GM10248 (cell line): ENCODE measurements at regions not wholly inside any gene's neighbourhood (a gene's known extent, or its start where the extent isn't known, plus 50 kb on each side); places are given as distances from the start of the nearest gene placed in this dataset.
"Not testable (repeated sequence)": the region's sequence is repeated elsewhere in the genome, so short reads cannot be mapped to it uniquely, and the experiment has no call there.

Experiments used
- CTCF ChIA-PET: fragments of 300-600 bp; sonication (Branson Sonifier 250); formaldehyde crosslinking; extraction: SDS; loops from one replicate; lab custom pipeline; 2021; ENCODE audit warnings: antibody characterized with exemption; lab: Yijun Ruan, JAX
- POLR2A ChIA-PET: fragments of 350-650 bp; sonication (Branson Sonifier 250); formaldehyde crosslinking; extraction: SDS; loops from one replicate; lab custom pipeline; 2020; ENCODE audit warnings: antibody characterized with exemption; lab: Yijun Ruan, JAX
- DNase-seq: peaks from one replicate; pipeline ENCODE4 v3.0.0; 2012; ENCODE audit errors: extremely low spot score
- CTCF ChIP-seq: IDR thresholded peaks from 2 replicates; pipeline ENCODE4 v1.5.1; 2012; ENCODE audit warnings: mild to moderate bottlenecking, low read depth; ENCODE audit errors: extremely low read depth, missing control alignments, control extremely low read depth

- TF ChIP-seq CTCF: no peak
- no peak for DNase-seq
- ChIA-PET POLR2A (no interaction called here), CTCF (no interaction called here)
These were observed 1517.4 kb upstream of the LRRTM3 start for GRCh38 chr10:65408401-65408800.

- POLR2A ChIA-PET: no interaction called here
- no peak for DNase-seq
- CTCF ChIA-PET: no interaction called here
- no peak for TF ChIP-seq CTCF
These were observed 1512.8 kb upstream of the LRRTM3 start for GRCh38 chr10:65413001-65413400.

GRCh38 chr10:65415318-65415717, 1510.5 kb upstream of the LRRTM3 start:
- ChIA-PET POLR2A (no interaction called here), CTCF (interaction anchor here (0.8 kb wide), 1 partner anchor 19 kb away, joined by 3 read pairs; no protein-coding TSS in a partner anchor)
- no peak for TF ChIP-seq CTCF
- DNase-seq: no peak

GRCh38 chr10:65416094-65416493, 1509.7 kb upstream of the LRRTM3 start:
- no peak for TF ChIP-seq CTCF
- no peak for DNase-seq
- POLR2A ChIA-PET: no interaction called here
- CTCF ChIA-PET: no interaction called here

GRCh38 chr10:65419629-65420028, 1506.2 kb upstream of the LRRTM3 start:
- no peak for DNase-seq
- ChIA-PET POLR2A (no interaction called here), CTCF (interaction anchor here (0.7 kb wide), 1 partner anchor 9 kb away, joined by 3 read pairs; no protein-coding TSS in a partner anchor)
- TF ChIP-seq CTCF: no peak

- no peak for TF ChIP-seq CTCF
- no peak for DNase-seq
- CTCF ChIA-PET: no interaction called here
- POLR2A ChIA-PET: no interaction called here
These were observed 1502.8 kb upstream of the LRRTM3 start for GRCh38 chr10:65423043-65423442.

GRCh38 chr10:65429381-65429780, 1496.5 kb upstream of the LRRTM3 start:
- POLR2A ChIA-PET, DNase-seq, CTCF ChIA-PET: not testable (repeated sequence)
